GM21576 (cell line): ENCODE measurements at regions not wholly inside any gene's neighbourhood (a gene's known extent, or its start where the extent isn't known, plus 50 kb on each side); places are given as distances from the start of the nearest gene placed in this dataset.
A peak's percentile ranks its signal among the peaks of the same experiment; 100 is the strongest.
"Not testable (repeated sequence)": the region's sequence is repeated elsewhere in the genome, so short reads cannot be mapped to it uniquely, and the experiment has no call there.

ENCODE experiments used
- ATAC-seq: cut with Tn5 transposase; IDR thresholded peaks from one replicate; pipeline ENCODE4 v1.9.1; 2021; ENCODE audit warnings: mild to moderate bottlenecking, moderate library complexity; ENCODE audit not compliant: unreplicated experiment

DNA sequence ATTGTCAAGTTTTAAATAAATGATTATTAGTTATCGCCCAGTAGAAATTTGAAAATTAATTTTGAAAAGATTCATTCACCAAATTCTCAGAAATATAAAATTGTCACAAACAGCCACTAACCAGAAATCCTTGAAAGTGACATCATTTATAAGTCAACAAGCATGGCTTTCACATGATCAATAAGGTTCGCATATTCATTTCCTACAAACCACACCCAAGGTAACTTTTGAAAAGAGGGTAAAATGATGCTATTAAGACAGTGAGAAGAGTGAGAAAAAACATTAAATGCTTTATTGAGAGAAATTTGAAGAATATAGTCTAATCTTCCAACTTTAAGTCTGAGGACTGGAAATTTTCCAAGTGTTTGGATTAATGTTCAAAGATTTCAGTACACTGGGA lies 263.6 kb upstream of the ALCAM start:
- no peak for ATAC-seq

DNA sequence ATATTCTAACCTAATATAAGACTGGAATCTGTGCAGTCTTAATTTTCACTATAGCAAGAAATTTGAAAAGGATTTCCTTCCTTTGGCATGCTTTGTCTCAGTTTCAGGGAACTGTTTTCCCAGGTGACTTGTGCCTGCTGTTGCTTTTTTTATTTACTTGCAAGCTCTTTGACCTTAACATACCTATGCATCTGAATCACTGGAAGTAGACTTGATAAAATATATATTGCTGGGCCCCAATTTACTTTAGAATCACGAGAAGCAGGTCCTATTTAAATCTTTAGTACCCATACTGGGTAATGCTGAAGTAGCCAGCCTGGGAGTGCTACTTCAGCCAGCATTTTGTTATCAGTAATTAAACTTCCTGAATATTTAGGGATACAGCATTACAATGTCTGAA lies 257.9 kb upstream of the ALCAM start:
- no peak for ATAC-seq

DNA sequence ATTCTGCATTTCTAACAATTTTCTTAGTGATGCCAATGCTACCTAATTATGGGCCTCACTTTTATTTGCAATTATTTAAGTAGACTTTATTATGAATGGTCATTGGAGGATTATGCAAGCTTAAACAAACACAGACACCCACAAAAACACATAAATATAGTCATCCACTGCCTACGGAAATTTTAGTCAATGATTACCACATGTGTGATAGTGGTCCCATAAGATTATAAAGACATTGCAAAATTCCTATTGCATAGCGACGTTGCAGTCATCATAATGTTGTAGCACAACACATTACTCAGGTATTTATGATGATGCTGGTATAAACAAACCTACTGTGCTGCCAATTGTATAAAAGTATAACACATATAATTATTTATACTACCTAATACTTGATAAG lies 247.8 kb upstream of the ALCAM start:
- ATAC-seq, result no peak

DNA sequence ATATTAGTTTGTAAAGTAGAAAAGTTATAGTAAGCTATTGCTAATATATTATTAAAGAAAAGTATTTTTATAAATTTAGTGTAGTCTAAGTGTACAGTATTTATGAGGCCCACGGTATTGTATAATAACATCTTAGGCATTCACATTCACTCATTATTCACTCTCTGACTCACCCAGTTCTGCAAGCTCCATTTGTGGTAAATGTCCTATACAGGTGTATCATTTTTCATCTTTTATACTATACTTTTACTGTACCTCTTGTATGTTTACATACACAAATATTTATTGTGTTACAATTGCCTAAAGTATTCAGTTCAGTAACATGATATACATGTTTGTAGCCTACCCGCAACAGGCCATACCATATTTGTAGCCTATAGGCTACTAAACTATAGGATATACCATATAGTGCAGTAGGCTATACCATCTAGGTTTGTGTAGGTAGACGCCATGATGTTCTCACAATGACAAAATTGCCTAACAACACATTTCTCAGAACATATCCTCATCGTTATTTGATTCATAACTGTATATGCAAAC lies 246.8 kb upstream of the ALCAM start:
- ATAC-seq, result no peak

DNA sequence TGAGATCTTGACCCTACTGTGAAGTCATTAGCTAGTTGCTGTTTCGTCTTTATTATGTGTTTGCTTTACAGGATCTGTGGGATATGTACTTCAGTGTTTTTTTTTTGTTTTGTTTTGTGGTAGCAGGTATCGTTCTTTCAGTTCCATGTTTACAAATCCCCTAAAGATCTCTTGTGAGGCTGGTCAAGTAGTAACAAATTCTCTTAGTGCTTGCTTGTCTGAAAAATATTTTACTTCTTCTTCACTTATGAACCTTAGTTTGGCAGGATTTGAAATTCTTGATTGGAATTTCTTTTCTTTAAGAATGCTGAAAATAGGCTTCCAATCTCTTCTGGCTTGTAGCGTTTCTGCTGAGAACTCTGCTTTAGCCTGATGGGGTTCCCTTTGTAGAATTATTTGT lies 235.8 kb upstream of the ALCAM start:
- ATAC-seq, result no peak

DNA sequence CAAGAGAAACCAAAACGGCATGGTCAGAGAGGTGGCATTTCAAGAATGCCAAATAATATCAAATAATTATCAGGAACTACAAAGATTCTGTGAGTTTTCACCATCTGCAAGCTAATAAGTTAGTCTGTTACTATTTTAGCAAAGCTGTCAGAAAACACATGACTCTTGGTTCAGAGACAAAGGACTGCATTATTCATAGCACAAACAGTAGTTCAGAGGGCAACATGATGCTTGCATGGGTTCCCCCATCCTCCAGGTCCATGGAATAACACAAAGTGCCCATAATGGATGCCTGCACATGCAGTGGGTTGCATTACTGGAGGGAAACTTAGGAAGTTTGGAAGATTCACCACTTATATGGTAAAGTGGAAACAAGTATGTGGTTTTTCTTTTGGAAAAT lies 228.8 kb upstream of the ALCAM start:
- ATAC-seq, result no peak

DNA sequence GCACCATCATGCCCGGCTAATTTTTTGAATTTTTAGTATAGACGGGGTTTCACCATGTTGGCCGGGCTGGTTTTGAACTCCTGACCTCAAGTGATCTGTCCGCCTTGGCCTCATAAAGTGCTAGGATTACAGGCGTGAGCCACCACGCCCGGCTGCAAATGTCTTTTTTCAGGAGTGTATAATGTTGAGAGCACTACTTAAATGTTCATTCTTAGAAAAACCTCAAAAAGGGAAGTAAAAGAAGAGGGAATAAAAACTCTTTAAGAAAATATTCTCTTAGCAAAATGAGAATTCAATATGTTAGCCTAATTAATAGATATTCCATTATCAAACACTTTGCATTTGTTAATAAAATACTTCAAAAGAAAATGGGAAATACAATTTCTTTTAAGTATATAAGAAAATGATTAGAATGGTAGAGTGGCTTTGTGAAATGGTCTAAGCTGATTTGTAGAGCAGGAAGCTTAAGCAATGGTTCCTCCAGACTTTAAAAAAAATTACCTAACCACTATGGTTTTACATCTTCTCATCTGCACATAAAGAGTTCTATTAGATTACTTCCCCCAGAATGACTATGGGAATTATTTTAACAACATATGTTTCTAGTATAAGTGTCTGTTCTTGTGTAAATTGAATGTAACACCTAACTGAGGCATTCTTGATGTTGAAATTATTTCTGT lies 226.7 kb upstream of the ALCAM start:
- no peak for ATAC-seq

DNA sequence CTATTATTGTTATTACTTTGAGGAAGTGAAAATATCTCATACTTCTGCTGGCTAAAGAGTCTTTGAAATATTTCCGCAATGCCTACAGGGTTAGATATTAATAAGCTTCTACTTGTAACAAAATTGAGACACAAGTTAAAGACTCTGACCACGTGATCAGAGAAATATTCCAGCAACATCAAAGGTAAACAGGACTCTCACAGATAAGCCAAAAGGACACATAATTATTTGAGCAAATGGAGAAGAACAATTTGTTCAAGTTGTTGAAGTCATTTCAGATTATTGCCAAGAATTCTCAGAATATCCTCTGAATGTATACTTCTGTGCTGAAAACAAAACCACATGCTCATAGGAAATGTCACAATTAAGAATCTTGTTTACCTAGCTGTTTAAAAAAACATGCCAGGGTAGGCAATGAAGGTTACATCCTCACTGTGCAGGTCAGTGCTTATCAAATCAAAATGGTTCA lies 225.8 kb upstream of the ALCAM start:
- no peak for ATAC-seq

DNA sequence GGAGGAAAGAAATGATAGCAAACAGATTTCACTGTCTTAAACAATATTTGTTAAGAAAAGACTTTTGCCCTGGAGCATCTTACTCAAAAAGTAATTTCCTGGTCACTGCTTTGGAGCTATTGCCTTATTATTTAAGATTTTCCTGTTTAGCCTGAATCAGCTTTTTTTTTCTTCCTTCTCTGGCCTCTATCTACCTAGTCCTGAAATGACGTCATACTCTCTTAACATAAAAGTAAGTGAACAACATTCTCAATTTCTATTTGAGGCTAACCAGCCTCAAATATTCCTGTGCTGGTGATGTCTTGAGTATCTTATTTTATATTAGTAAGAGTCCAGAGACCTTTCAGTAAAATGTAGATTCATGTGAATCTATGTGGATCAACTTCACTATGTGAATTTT lies 221.9 kb upstream of the ALCAM start:
- no peak for ATAC-seq

DNA sequence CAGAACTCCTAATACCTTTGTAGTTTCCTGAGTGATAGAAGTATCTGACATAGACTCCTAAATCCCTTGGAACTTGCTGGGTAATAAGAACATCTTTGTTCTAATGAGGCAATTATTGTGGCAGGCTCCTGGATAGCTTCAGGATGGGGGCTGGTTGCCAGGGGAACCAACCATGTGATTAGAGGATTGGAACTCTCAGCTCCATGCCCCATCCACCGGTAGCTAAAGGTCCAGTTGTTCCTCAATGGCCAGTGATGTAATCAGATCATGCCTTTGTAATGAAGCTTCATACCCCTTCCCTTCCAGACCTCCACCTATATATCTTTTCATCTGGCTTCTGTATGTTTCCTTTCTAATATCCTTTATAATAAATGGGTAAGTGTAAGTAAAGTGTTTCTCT lies 221.2 kb upstream of the ALCAM start:
- ATAC-seq, result no peak

DNA sequence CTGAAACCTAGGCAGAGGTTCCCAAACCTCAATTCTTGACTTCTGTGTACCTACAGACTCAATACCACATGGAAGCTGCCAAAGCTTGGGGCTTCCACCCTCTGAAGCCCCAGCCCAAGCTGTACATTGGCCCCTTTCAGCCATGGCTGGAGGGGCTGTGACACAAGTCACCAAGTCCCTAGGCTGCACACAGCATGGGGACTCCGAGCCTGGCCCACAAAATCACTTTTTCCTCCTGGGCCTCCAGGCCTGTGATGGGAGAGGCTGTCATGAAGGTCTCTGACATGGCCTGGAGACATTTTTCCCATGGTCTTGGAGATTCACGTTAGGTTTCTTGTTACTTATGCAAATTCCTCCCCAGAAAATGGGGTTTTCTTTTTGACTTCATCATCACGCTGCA lies 217.5 kb upstream of the ALCAM start:
- not testable (repeated sequence) for ATAC-seq

DNA sequence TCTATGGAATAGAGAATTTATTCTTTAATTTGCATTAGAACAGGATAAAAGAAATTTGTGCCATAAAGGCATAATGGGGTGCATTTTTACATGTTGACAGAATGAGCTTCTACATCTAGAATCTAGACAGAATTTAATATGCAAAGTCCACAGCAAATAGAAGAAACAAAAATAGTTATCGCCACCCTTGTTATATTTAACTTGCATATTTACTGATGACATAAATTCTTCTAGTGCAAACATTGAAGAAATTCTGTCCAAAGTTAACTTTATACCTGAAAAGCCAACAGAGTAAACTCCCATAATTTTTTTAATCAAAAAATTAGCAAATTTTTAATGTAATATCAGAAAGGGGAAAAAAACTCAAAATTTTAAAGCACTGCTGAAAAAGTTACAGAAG lies 213.7 kb upstream of the ALCAM start:
- no peak for ATAC-seq

DNA sequence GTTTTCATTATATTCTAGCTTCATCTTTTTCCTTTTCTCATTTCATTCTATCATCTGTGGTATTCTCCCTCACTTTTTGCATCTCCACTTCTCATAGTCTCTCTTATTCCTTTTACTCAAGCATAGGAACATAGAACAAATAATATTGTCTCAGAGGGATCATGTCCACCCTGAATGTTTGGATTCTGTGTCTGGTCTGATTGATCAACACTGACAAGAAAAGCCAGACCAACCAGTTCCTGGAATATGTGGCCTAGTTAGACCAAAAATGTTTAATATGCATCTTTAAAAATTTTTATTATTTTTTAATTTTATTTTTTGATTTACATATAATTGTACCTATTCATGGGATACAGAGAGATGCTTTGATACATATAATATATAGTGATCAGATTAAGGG lies 212.0 kb upstream of the ALCAM start:
- no peak for ATAC-seq

DNA sequence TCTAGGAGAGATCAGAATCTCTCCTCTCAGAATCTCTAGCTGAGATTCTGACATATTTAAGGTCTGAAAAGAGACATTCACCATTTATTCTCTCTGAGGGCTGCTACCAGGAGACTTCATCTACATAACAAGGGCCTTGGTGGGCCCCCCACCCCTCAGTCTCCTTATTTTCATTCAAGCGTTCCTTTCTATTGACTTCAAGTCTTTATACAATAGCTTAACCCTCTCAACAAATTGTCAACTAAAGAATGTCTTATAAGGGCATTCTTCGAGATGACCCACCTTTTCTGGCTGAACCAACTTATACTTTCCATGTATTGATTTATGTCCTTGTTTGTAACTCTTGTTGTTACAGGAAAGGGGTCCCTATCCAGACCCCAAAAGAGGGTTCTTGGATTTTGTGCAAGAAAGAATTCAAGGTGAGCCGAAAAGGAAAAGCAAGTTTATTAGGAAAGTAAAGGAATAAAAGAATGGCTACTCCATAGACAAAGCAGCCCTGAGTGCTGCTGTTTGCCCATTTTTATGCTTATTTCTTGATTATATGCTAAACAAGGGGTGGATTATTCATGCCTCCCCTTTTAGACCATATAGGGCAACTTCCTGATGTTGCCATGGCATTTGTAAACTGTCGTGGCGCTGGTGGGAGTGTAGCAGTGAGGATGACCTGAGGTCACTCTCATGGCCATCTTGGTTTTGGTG lies 209.5 kb upstream of the ALCAM start:
- no peak for ATAC-seq

DNA sequence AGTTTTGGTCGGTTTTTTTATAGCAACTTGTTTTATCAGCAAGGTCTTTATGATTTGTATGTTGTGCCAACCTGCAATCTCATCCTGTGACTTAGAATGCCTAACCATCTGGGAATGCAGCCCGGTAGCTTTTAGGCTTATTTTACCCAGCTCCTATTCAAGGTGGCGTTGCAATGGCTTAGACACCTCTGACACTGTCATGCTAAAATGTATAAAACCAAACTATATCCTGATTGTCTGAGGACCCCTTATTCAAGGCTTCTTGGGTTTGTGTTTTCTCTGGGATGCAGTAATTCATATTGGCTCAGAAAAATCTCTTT lies 209.0 kb upstream of the ALCAM start:
- ATAC-seq, result no peak

DNA sequence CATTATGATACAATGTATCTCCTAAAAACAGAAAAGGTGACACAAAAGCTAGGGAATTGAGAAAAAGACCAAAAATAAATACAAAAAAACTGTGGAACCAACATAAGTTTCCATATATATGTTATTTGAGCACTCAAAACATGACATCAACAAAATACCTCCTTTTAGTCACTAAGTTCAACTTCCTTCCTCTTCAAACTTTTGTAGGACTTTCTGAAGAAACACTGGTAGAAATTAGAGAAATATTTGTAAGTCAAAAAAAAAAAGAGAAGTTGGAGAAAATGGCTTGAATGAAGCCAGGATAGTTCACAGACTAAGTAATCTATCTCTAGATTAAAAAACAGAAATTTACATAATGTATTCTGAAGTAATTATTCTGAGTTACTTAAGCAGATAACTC lies 208.4 kb upstream of the ALCAM start:
- ATAC-seq, result no peak

DNA sequence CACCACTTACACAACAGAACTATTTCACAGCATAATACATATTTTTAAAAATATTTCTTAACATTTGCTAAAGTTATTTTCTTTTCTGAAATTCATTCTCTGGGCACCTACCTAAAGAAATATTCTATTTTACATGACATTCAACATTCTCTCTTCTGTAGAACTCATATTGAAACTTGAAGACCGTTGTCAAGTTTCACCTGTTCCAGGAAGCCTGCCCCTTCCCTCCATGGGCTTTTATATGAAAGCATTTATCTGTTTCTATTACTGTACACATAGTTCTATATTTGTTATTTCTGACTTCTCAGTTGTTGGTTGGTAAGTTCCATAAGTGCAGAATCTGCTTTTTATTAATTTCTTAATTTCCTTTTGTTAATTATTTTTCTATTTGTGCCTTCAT lies 204.3 kb upstream of the ALCAM start:
- peak; percentile 73 for ATAC-seq

DNA sequence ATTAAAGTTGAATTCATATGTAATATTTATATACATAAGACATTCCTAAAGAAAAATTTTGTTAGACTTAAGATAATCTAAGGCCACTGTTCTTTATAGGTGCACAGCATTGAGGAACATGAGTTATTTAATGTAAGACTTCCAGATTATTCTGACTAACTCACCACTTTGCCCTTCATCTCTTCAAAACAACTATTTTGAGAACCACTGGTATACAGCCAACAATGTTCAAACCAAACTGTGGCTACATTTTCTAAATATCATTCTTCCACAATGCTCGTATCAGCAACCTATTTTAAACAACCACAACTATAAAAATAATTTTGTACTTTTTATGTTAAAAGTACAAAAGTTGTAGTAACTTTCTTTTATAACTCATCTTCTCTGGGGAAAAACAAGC lies 199.8 kb upstream of the ALCAM start:
- ATAC-seq, result no peak

DNA sequence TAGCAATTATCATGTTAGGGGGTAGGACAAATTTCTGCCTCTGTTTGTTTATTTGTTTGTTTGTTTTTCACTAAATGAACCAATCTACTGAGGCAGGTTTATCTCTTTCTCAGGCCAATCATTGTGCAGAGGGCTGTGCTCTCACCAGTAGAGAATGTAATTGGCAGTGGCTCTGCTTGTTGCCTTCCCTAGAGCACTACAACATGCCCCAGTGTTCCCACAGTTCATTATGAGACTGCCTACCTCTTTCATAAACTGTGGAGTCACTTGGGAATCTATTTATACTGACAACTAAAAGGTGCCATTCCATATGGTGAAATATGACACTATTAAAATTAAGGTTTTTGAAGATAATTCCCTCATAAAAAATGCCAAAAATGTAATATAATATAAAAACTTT lies 196.3 kb upstream of the ALCAM start:
- ATAC-seq, result no peak

DNA sequence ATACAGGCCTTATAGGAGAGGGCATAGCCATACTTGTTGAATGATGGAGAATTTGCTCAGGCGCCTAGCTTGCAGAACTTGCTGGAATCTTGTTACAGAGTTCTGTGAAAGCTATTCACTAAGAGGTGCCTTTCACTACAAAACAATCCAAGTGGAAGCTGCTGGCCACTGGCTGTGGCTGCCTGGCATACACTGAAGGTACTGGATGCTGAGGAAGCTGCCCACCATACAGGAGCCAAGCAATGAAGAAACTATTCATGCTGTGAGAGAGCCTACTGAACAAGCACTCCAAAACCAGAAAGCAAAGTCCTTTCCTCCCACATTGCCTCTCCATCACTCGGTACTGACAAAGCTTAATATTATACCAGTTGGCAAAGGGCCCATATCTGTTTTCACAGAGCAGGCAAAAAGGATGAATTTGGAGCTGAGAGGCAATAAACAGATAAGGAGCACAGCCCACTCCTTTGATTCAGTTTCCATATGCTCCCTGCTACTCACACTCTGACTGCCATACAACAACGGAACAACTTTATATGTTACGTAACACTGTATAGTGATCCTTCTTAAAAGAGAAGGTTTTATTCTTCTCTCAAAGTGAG lies 192.6 kb upstream of the ALCAM start:
- no peak for ATAC-seq

DNA sequence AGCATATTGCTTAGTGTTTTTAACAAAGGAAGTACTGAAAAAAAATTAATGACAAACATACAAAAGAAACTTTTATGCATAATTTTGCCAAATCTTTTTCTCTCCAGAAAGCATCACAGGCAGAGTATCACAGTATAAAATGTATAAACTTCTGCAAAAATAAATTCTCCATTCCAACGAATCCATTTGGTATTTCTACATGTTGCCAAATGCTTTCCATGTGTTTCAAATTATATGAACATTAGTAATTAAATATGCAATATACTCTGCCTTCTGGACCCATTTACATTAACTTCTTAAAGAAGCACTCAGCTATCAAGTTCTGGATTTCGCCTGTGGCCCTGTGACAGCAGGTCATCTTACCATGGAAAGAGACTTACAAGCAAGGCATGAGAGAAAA lies 189.1 kb upstream of the ALCAM start:
- no peak for ATAC-seq

DNA sequence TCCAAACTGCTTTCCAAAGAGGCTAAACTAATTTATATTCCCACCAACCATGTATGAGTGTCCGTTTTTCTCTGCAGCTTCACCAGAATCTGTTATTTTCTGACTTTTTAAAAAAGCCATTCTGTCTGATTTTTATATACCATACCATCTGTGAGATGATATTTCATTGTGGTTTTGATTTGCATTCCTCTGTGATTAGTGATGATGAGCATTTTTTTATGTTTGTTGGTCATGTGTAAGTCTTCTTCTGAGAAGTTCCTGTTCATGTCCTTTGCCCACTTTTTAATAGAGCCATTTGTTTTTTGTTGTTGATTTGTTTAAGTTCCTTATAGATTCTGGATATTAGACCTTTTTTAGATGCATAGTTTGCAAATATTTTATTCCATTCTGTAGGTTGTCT lies 179.4 kb upstream of the ALCAM start:
- no peak for ATAC-seq
